ENCODE measurements at regions not wholly inside any gene's neighbourhood (a gene's known extent, or its start where the extent isn't known, plus 50 kb on each side); places are given as distances from the start of the nearest gene placed in this dataset.

DNA sequence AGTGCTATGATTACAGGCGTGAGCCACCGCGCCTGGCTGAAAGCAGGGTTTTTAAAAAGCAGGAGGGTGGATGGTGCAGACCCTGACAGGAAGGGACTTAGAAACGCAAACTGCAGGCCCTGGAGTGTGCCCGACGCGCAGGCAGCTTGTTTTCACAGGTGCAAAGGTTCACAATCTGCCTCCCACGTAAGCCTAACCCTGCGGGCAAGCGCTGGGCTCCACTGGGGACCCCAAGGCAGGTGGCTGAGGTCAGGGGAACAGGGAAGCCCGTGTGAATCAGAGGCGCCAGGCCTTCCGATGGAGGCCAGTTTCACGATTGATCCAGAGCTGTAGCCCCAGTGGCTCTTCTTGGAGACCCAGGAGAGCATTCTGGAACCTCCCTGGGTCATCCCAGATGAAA lies 256.3 kb downstream of the BRD1 start:
- dilution Hi-C loops (cut with HindIII; ENCODE audit: low sequenced_read_pairs, unreplicated experiment) (no loop called here), intact Hi-C loops (cut with micrococcal nuclease) (no loop called here), in situ Hi-C loops (cut with MboI; ENCODE audit: low sequenced_read_pairs) (no loop called here)
- Histone ChIP-seq H2AK9ac (replicated peaks; ENCODE audit: low read depth, low read length, poor library complexity) (no peak overlapping the region), H2AK5ac (ENCODE audit: low read depth, low read length) (no peak overlapping the region), H2BK15ac (ENCODE audit: low read depth, low read length) (no peak overlapping the region), H3K9ac (ENCODE audit: low read depth, low read length) (no peak overlapping the region), H3K4me2 (ENCODE audit: low read depth, low read length) (no peak overlapping the region), H3K36me3 (ENCODE audit: control insufficient read depth, insufficient read depth, low read length) (no peaks in the 10 kb centered on the region), H2AFZ (replicated peaks; ENCODE audit: low read length, poor library complexity) (no peak overlapping the region), H2BK20ac (ENCODE audit: low read depth, low read length) (no peak overlapping the region), H3K4ac (ENCODE audit: low read depth, low read length) (no peak overlapping the region), H2BK5ac (ENCODE audit: low read depth, low read length, poor library complexity, severe bottlenecking) (no peak overlapping the region), H4K91ac (ENCODE audit: insufficient read depth, low read depth, low read length) (no peak overlapping the region), H3K23ac (ENCODE audit: low read depth, low read length) (no peak overlapping the region), H4K8ac (ENCODE audit: low read depth in 2 of 2, low read length in 2 of 2) (no peak overlapping the region), H3K14ac (replicated peaks; ENCODE audit: low read depth, low read length) (no peak overlapping the region), H4K20me1 (ENCODE audit: insufficient read depth, low read length) (no peaks in the 10 kb centered on the region), H3K18ac (ENCODE audit: low read depth, low read length) (no peak overlapping the region), H3K4me3 (ENCODE audit: insufficient read depth, low read depth, low read length) (no peak overlapping the region), H3K9me1 (ENCODE audit: insufficient read depth, low read length) (no peaks in the 10 kb centered on the region), H3K4me1 (ENCODE audit: control insufficient read depth, insufficient read depth, low read length) (no peaks in the 10 kb centered on the region), H3K56ac (ENCODE audit: extremely low read depth, insufficient read depth, low read length) (no peak overlapping the region), H3K79me1 (ENCODE audit: low read depth in 1 of 2, low read length in 2 of 2) (no peaks in the 10 kb centered on the region), H3K27ac (ENCODE audit: insufficient read depth, low read length) (no peak overlapping the region), H3K9me3 (ENCODE audit: control insufficient read depth, insufficient read depth, low read length) (peaks cover 65% of the 10 kb centered on the region), H4K5ac (ENCODE audit: low read depth, low read length) (no peak overlapping the region), H2BK120ac (ENCODE audit: low read depth, low read length) (no peak overlapping the region), H3K27me3 (ENCODE audit: control insufficient read depth, insufficient read depth, low read length) (no peaks in the 10 kb centered on the region)
- 68% methylated on average over 8 of the region's 14 CpGs; no CpG with 5 or more reads in 1 of the 2 experiments for WGBS, 2 experiments (ENCODE audit: extremely low coverage in 2 of 2, insufficient read length in 1 of 2)
- no TSS peak for BruUV-seq (replicated peaks)
- ChIA-PET CTCF (no interaction called here), POLR2A (ENCODE audit: unreplicated experiment) (no interaction called here)
- DNase-seq: no peak
- TF ChIP-seq CHD1 (IDR thresholded peaks at IDR 0.05; ENCODE audit: low read depth, low read length): no peak
- TF ChIP-seq SMC3 (IDR thresholded peaks at IDR 0.05; ENCODE audit: low read depth, low read length): no peak
- no peak for TF ChIP-seq NFE2L2 (IDR thresholded peaks at IDR 0.05; ENCODE audit: low read depth, low read length)
- no peak for TF ChIP-seq BHLHE40 (IDR thresholded peaks at IDR 0.05; ENCODE audit: low read depth, low read length)
- no peak for TF ChIP-seq RFX5 (IDR thresholded peaks at IDR 0.05; ENCODE audit: low read depth, low read length)
- TF ChIP-seq RAD21 (IDR thresholded peaks at IDR 0.05; ENCODE audit: low read length): no peak
- TF ChIP-seq, protein P1, sequence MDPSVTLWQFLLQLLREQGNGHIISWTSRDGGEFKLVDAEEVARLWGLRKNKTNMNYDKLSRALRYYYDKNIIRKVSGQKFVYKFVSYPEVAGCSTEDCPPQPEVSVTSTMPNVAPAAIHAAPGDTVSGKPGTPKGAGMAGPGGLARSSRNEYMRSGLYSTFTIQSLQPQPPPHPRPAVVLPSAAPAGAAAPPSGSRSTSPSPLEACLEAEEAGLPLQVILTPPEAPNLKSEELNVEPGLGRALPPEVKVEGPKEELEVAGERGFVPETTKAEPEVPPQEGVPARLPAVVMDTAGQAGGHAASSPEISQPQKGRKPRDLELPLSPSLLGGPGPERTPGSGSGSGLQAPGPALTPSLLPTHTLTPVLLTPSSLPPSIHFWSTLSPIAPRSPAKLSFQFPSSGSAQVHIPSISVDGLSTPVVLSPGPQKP (IDR thresholded peaks at IDR 0.05; ENCODE audit: borderline replicate concordance, low read depth, low read length): no peak
- no peak for TF ChIP-seq CEBPB (IDR thresholded peaks at IDR 0.05; ENCODE audit: low read depth, low read length)
- TF ChIP-seq MXI1 (IDR thresholded peaks at IDR 0.05; ENCODE audit: borderline replicate concordance, low read depth, low read length): no peak
- TF ChIP-seq, protein P2, sequence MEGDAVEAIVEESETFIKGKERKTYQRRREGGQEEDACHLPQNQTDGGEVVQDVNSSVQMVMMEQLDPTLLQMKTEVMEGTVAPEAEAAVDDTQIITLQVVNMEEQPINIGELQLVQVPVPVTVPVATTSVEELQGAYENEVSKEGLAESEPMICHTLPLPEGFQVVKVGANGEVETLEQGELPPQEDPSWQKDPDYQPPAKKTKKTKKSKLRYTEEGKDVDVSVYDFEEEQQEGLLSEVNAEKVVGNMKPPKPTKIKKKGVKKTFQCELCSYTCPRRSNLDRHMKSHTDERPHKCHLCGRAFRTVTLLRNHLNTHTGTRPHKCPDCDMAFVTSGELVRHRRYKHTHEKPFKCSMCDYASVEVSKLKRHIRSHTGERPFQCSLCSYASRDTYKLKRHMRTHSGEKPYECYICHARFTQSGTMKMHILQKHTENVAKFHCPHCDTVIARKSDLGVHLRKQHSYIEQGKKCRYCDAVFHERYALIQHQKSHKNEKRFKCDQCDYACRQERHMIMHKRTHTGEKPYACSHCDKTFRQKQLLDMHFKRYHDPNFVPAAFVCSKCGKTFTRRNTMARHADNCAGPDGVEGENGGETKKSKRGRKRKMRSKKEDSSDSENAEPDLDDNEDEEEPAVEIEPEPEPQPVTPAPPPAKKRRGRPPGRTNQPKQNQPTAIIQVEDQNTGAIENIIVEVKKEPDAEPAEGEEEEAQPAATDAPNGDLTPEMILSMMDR (conservative IDR thresholded peaks at IDR 0.05; ENCODE audit: low read depth, low read length): no peak
- TF ChIP-seq MAFK (IDR thresholded peaks at IDR 0.05; ENCODE audit: low read depth, low read length): no peak
- TF ChIP-seq FOS (IDR thresholded peaks at IDR 0.05; ENCODE audit: low read depth, low read length): no peak
- TF ChIP-seq, protein P3, sequence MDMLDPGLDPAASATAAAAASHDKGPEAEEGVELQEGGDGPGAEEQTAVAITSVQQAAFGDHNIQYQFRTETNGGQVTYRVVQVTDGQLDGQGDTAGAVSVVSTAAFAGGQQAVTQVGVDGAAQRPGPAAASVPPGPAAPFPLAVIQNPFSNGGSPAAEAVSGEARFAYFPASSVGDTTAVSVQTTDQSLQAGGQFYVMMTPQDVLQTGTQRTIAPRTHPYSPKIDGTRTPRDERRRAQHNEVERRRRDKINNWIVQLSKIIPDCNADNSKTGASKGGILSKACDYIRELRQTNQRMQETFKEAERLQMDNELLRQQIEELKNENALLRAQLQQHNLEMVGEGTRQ (IDR thresholded peaks at IDR 0.05; ENCODE audit: low read depth, low read length): no peak
- no peak for TF ChIP-seq MAZ (IDR thresholded peaks at IDR 0.05; ENCODE audit: borderline replicate concordance, low read depth, low read length)
- no peak for TF ChIP-seq POLR2A (IDR thresholded peaks at IDR 0.05; ENCODE audit: low read depth, low read length)
- no peak for TF ChIP-seq RCOR1 (IDR thresholded peaks at IDR 0.05; ENCODE audit: insufficient replicate concordance, low read length)
- ATAC-seq (ENCODE audit: low read depth): no peak

All from IMR-90 (cell line).